ENCODE measurements at regions not wholly inside any gene's neighbourhood (a gene's known extent, or its start where the extent isn't known, plus 50 kb on each side); places are given as distances from the start of the nearest gene placed in this dataset.

DNA sequence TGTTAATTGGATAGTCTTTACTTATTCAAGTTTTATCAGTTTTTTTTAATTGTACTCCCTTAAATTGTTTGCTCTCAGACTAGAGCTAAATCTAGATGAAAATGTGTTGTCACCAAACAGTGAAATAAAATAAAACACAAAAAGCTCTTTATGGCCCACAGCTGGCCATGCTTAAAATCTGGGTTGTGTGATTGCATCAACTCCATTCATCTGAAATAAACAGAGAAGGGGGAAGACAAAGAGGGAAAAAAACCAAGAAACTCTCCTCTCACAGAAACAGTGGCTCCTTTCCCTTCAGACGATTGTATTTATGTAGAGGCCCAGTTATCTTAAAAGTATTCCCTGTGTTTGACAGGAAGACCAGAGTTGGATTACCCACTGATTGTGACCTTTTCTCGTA lies 422.4 kb downstream of the IRX1 start:
- TF ChIP-seq, protein P1, sequence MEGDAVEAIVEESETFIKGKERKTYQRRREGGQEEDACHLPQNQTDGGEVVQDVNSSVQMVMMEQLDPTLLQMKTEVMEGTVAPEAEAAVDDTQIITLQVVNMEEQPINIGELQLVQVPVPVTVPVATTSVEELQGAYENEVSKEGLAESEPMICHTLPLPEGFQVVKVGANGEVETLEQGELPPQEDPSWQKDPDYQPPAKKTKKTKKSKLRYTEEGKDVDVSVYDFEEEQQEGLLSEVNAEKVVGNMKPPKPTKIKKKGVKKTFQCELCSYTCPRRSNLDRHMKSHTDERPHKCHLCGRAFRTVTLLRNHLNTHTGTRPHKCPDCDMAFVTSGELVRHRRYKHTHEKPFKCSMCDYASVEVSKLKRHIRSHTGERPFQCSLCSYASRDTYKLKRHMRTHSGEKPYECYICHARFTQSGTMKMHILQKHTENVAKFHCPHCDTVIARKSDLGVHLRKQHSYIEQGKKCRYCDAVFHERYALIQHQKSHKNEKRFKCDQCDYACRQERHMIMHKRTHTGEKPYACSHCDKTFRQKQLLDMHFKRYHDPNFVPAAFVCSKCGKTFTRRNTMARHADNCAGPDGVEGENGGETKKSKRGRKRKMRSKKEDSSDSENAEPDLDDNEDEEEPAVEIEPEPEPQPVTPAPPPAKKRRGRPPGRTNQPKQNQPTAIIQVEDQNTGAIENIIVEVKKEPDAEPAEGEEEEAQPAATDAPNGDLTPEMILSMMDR (IDR thresholded peaks at IDR 0.05) = no peak
- TF ChIP-seq POLR2A (IDR thresholded peaks at IDR 0.05; ENCODE audit: low read depth) = no peak
- TF ChIP-seq EP300 (IDR thresholded peaks at IDR 0.05) = no peak
- no peak for TF ChIP-seq POLR2AphosphoS5 (IDR thresholded peaks at IDR 0.05)
- Histone ChIP-seq H3K4me3 (no peak overlapping the region), H3K27ac (replicated peaks in 1 of 4) (peak overlapping the region in 3 of 4 donors; percentile 11 to 41 (median 37)), H3K4me1 (peaks cover 0 to 16% (median 9%) of the 10 kb centered on the region in 4 donors), H3K27me3 (no peaks in the 10 kb centered on the region), H3K36me3 (no peaks in the 10 kb centered on the region), H3K9me3 (no peaks in the 10 kb centered on the region)
- 42% methylated on average over 2 of the region's 2 CpGs for WGBS
- intact Hi-C loops (cut with DNase I) = no loop called here
- DNase-seq (ENCODE audit: extremely low spot score) = no peak

DNA sequence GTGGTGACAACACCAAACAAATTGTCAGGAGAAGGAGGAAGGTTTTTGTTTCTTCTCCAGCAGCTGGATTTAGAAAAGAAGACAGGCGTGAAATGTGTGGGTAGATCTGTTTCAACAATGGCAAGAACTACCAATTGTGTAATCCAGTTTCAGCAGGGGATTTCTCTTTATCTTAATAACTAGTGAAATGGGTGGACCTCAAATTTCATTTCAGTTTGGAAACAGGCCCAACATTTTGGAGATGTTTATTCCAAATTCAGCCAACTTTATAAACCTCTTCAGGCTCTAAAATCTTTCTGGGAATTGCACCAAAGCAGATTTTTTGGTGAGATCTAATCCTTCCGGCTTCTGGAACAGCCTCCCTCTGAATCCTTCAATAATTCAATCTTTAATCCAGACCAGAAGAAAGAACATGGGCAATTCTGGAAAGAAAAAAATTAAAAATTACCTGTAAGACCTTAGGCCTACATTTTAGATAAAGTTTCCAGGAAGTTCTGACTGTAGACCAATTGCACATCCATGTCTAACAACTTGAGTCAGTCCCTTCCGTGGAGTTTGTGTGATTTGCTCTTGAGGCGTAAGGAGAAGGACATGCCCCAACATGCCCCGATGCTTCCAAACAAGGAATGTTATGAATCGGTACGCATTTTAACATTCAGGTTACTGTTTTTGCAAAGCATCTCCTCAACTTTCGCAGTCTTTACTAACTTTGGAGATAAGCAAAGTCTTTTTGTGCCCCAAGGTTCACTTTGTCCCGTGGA lies 423.6 kb downstream of the IRX1 start:
- Histone ChIP-seq H3K36me3 (no peaks in the 10 kb centered on the region), H3K4me3 (no peak overlapping the region), H3K9me3 (no peaks in the 10 kb centered on the region), H3K4me1 (peaks cover 0 to 16% (median 9%) of the 10 kb centered on the region in 4 donors), H3K27me3 (no peaks in the 10 kb centered on the region), H3K27ac (replicated peaks in 1 of 4) (peak overlapping the region; percentile 15 to 66 (median 38))
- no peak for DNase-seq (ENCODE audit: extremely low spot score)
- intact Hi-C loops (cut with DNase I) = no loop called here
- TF ChIP-seq, protein P1 (IDR thresholded peaks at IDR 0.05) = no peak
- TF ChIP-seq POLR2AphosphoS5 (IDR thresholded peaks at IDR 0.05) (no peak), EP300 (IDR thresholded peaks at IDR 0.05) (no peak), POLR2A (IDR thresholded peaks at IDR 0.05; ENCODE audit: low read depth) (no peak)
- WGBS = 78% methylated on average over 9 of the region's 9 CpGs

GRCh38 chr5:4019841-4020240 lies 424.2 kb downstream of the IRX1 start:
- TF ChIP-seq, protein P1 (IDR thresholded peaks at IDR 0.05) = no peak
- no peak for TF ChIP-seq POLR2A (IDR thresholded peaks at IDR 0.05; ENCODE audit: low read depth)
- no peak for TF ChIP-seq POLR2AphosphoS5 (IDR thresholded peaks at IDR 0.05)
- no peak for TF ChIP-seq EP300 (IDR thresholded peaks at IDR 0.05)
- no peaks in the 10 kb centered on the region for H3K36me3 ChIP-seq
- no peak for DNase-seq (ENCODE audit: extremely low spot score)
- peak overlapping the region; percentile 19 to 66 (median 54) for H3K27ac ChIP-seq (replicated peaks in 1 of 4)
- H3K27me3 ChIP-seq = no peaks in the 10 kb centered on the region
- intact Hi-C loops (cut with DNase I) = no loop called here
- 76% methylated on average over 6 of the region's 6 CpGs for WGBS
- H3K9me3 ChIP-seq = no peaks in the 10 kb centered on the region
- H3K4me1 ChIP-seq = peaks cover 0 to 16% (median 9%) of the 10 kb centered on the region in 4 donors
- H3K4me3 ChIP-seq = no peak overlapping the region

DNA sequence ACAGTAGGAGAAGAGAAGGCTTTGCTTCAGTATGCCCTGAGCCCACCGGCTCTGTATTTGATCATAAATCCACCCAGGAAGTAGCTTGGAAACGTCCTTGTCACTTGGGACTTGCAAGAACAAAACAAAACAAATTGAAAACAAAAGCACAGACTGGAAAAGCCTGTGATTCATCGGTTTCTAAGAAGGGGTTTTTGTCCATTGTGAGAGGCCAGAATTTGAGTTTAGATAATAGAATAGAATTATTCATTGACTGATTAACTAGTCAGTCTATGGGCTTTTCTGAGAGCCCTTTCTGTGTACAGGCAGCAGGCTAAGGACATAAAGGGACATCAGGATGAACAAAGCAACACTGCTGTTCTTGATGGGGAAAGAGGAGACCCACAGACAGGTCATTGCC lies 424.8 kb downstream of the IRX1 start:
- no peaks in the 10 kb centered on the region for H3K27me3 ChIP-seq
- TF ChIP-seq EP300 (IDR thresholded peaks at IDR 0.05) (no peak), POLR2AphosphoS5 (IDR thresholded peaks at IDR 0.05) (no peak), POLR2A (IDR thresholded peaks at IDR 0.05; ENCODE audit: low read depth) (no peak)
- TF ChIP-seq, protein P1 (IDR thresholded peaks at IDR 0.05) = no peak
- no peaks in the 10 kb centered on the region for H3K9me3 ChIP-seq
- DNase-seq (ENCODE audit: extremely low spot score) = no peak
- H3K4me3 ChIP-seq = no peak overlapping the region
- H3K36me3 ChIP-seq = no peaks in the 10 kb centered on the region
- H3K27ac ChIP-seq (replicated peaks in 1 of 4) = peak overlapping the region in 3 of 4 donors; percentile 49 to 63 (median 58)
- intact Hi-C loops (cut with DNase I) = no loop called here
- H3K4me1 ChIP-seq = peaks cover 0 to 16% (median 9%) of the 10 kb centered on the region in 4 donors
- WGBS = 53% methylated on average over 3 of the region's 3 CpGs
